WTC11 (cell line): ENCODE measurements at regions not wholly inside any gene's neighbourhood (a gene's known extent, or its start where the extent isn't known, plus 50 kb on each side); places are given as distances from the start of the nearest gene placed in this dataset.

Experiments used
- ATAC-seq: fragments of 200-7000 bp; cut with Tn5 transposase; 2 replicates; pipeline ENCODE4 v1.10.0; 2021; ENCODE audit warnings: mild to moderate bottlenecking, moderate library complexity
- CTCF ChIA-PET: fragments of 300-600 bp; sonication (Branson Sonifier 250); formaldehyde crosslinking; loops from one replicate; lab custom pipeline; 2021; ENCODE audit warnings: antibody characterized with exemption; lab: Charles Lee
- POLR2A ChIA-PET: fragments of 350-600 bp; sonication (Branson Sonifier 250); formaldehyde crosslinking; loops from one replicate; lab custom pipeline; 2021; ENCODE audit warnings: antibody characterized with exemption; lab: Charles Lee
- DNase-seq: peaks from one replicate; pipeline ENCODE4 v3.0.0; 2021; ENCODE audit warnings: low spot score
- H3K27ac Mint-ChIP-seq: 2 replicates; pipeline ENCODE4 v1.8.0; 2021; ENCODE audit warnings: mixed read lengths
- H3K27me3 Mint-ChIP-seq: 2 replicates; pipeline ENCODE4 v1.8.0; 2021; ENCODE audit warnings: low read depth, mild to moderate bottlenecking, moderate library complexity, mixed read lengths
- H3K36me3 Mint-ChIP-seq: 2 replicates; pipeline ENCODE4 v1.8.0; 2021; ENCODE audit warnings: mixed read lengths
- H3K4me1 Mint-ChIP-seq: 2 replicates; pipeline ENCODE4 v1.8.0; 2022; ENCODE audit warnings: mixed read lengths
- H3K4me3 Mint-ChIP-seq: 2 replicates; pipeline ENCODE4 v1.8.0; 2021; ENCODE audit warnings: mild to moderate bottlenecking, moderate library complexity, mixed read lengths
- H3K9me3 Mint-ChIP-seq: 2 replicates; pipeline ENCODE4 v1.8.0; 2021; ENCODE audit warnings: mixed read lengths
- AR ChIP-seq: fragments of 250-450 bp; sonication (Bioruptor Pico); IDR thresholded peaks from 2 replicates; pipeline ENCODE4 v1.9.0; 2021; ENCODE audit warnings: mild to moderate bottlenecking
- CREM ChIP-seq: sonication (generic); formaldehyde crosslinking; IDR thresholded peaks from 2 replicates; pipeline ENCODE4 v1.8.1; 2022; ENCODE audit warnings: mild to moderate bottlenecking, missing genetic modification reagents, moderate library complexity
- ELF4 ChIP-seq: sonication (generic); formaldehyde crosslinking; IDR thresholded peaks from 2 replicates; pipeline ENCODE4 v1.8.1; 2022; ENCODE audit warnings: low read depth, mild to moderate bottlenecking, moderate library complexity, missing genetic modification reagents
- ESRRA ChIP-seq: sonication (generic); formaldehyde crosslinking; IDR thresholded peaks from 2 replicates; pipeline ENCODE4 v1.8.1; 2022; ENCODE audit warnings: mild to moderate bottlenecking, missing genetic modification reagents, borderline replicate concordance
- GRHL2 ChIP-seq: fragments of 250-450 bp; sonication (Bioruptor Pico); IDR thresholded peaks from 2 replicates; pipeline ENCODE4 v1.8.0; 2022; ENCODE audit warnings: mild to moderate bottlenecking, moderate library complexity; ENCODE audit not compliant: insufficient replicate concordance, severe bottlenecking
- KAT7 ChIP-seq: sonication (generic); formaldehyde crosslinking; IDR thresholded peaks from 2 replicates; pipeline ENCODE4 v1.8.1; 2023; ENCODE audit warnings: missing genetic modification reagents, mild to moderate bottlenecking, borderline replicate concordance
- MXD4 ChIP-seq: fragments of 250-450 bp; sonication (Bioruptor Pico); IDR thresholded peaks from 2 replicates; pipeline ENCODE4 v1.8.0; 2021; ENCODE audit warnings: mild to moderate bottlenecking, moderate library complexity, borderline replicate concordance
- MYBL2 ChIP-seq: sonication (generic); formaldehyde crosslinking; IDR thresholded peaks from 2 replicates; pipeline ENCODE4 v1.8.1; 2023; ENCODE audit warnings: mild to moderate bottlenecking, moderate library complexity, missing genetic modification reagents
- NFATC4 ChIP-seq: fragments of 250-450 bp; sonication (Bioruptor Pico); IDR thresholded peaks from 2 replicates; pipeline ENCODE4 v1.9.0; 2021; ENCODE audit warnings: mild to moderate bottlenecking
- NR3C1 ChIP-seq: sonication (generic); formaldehyde crosslinking; conservative IDR thresholded peaks from 2 replicates; pipeline ENCODE4 v1.8.1; 2023; ENCODE audit warnings: low read depth, mild to moderate bottlenecking, missing genetic modification reagents
- PREB ChIP-seq: sonication (generic); formaldehyde crosslinking; IDR thresholded peaks from 2 replicates; pipeline ENCODE4 v1.8.1; 2022; ENCODE audit warnings: mild to moderate bottlenecking, missing genetic modification reagents, moderate library complexity, borderline replicate concordance
- PRRX2 ChIP-seq: fragments of 250-450 bp; sonication (Bioruptor Pico); IDR thresholded peaks from 2 replicates; pipeline ENCODE4 v1.8.0; 2021; ENCODE audit warnings: mild to moderate bottlenecking
- RORB ChIP-seq: fragments of 250-450 bp; sonication (Bioruptor Pico); IDR thresholded peaks from 2 replicates; pipeline ENCODE4 v1.9.0; 2021; ENCODE audit warnings: mild to moderate bottlenecking
- SMAD3 ChIP-seq: sonication (generic); formaldehyde crosslinking; IDR thresholded peaks from 2 replicates; pipeline ENCODE4 v1.8.0; 2022; ENCODE audit warnings: missing genetic modification reagents, mild to moderate bottlenecking, borderline replicate concordance
- SOX15 ChIP-seq: fragments of 250-450 bp; sonication (Bioruptor Pico); IDR thresholded peaks from 2 replicates; pipeline ENCODE4 v1.9.0; 2021; ENCODE audit warnings: mild to moderate bottlenecking
- TEAD4 ChIP-seq: sonication (generic); formaldehyde crosslinking; IDR thresholded peaks from 2 replicates; pipeline ENCODE4 v1.8.0; 2022; ENCODE audit warnings: mild to moderate bottlenecking, missing genetic modification reagents
- TP53 ChIP-seq: sonication (generic); formaldehyde crosslinking; IDR thresholded peaks from 2 replicates; pipeline ENCODE4 v1.8.1; 2023; ENCODE audit warnings: mild to moderate bottlenecking, missing genetic modification reagents
- ZBTB21 ChIP-seq: sonication (generic); formaldehyde crosslinking; IDR thresholded peaks from 2 replicates; pipeline ENCODE4 v1.8.1; 2023; ENCODE audit warnings: mild to moderate bottlenecking, missing genetic modification reagents, borderline replicate concordance
- ZNF263 ChIP-seq: sonication (generic); formaldehyde crosslinking; IDR thresholded peaks from 2 replicates; pipeline ENCODE4 v1.8.1; 2022; ENCODE audit warnings: low read depth, mild to moderate bottlenecking, moderate library complexity, missing genetic modification reagents
- ZNF671 ChIP-seq: fragments of 250-450 bp; sonication (Bioruptor Pico); IDR thresholded peaks from 2 replicates; pipeline ENCODE4 v1.8.0; 2021; ENCODE audit warnings: mild to moderate bottlenecking
- TF ChIP-seq, protein P1 (sequence below): sonication (generic); formaldehyde crosslinking; IDR thresholded peaks from 2 replicates; pipeline ENCODE4 v1.8.1; 2023; ENCODE audit warnings: mild to moderate bottlenecking, missing genetic modification reagents, moderate library complexity
- TF ChIP-seq, protein P2 (sequence below): sonication (generic); formaldehyde crosslinking; IDR thresholded peaks from 2 replicates; pipeline ENCODE4 v1.8.0; 2022; ENCODE audit warnings: missing genetic modification reagents
- TF ChIP-seq, protein P3 (sequence below): fragments of 250-450 bp; sonication (Bioruptor Pico); conservative IDR thresholded peaks from 2 replicates; pipeline ENCODE4 v1.9.0; 2021; ENCODE audit warnings: mild to moderate bottlenecking

- no peak for ATAC-seq
- no peak for TF ChIP-seq PREB
- TF ChIP-seq, protein P1, sequence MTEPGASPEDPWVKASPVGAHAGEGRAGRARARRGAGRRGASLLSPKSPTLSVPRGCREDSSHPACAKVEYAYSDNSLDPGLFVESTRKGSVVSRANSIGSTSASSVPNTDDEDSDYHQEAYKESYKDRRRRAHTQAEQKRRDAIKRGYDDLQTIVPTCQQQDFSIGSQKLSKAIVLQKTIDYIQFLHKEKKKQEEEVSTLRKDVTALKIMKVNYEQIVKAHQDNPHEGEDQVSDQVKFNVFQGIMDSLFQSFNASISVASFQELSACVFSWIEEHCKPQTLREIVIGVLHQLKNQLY (CRISPR knock-in tag): no peak
- TF ChIP-seq NR3C1 (CRISPR knock-in tag): no peak
- TF ChIP-seq, protein P2, sequence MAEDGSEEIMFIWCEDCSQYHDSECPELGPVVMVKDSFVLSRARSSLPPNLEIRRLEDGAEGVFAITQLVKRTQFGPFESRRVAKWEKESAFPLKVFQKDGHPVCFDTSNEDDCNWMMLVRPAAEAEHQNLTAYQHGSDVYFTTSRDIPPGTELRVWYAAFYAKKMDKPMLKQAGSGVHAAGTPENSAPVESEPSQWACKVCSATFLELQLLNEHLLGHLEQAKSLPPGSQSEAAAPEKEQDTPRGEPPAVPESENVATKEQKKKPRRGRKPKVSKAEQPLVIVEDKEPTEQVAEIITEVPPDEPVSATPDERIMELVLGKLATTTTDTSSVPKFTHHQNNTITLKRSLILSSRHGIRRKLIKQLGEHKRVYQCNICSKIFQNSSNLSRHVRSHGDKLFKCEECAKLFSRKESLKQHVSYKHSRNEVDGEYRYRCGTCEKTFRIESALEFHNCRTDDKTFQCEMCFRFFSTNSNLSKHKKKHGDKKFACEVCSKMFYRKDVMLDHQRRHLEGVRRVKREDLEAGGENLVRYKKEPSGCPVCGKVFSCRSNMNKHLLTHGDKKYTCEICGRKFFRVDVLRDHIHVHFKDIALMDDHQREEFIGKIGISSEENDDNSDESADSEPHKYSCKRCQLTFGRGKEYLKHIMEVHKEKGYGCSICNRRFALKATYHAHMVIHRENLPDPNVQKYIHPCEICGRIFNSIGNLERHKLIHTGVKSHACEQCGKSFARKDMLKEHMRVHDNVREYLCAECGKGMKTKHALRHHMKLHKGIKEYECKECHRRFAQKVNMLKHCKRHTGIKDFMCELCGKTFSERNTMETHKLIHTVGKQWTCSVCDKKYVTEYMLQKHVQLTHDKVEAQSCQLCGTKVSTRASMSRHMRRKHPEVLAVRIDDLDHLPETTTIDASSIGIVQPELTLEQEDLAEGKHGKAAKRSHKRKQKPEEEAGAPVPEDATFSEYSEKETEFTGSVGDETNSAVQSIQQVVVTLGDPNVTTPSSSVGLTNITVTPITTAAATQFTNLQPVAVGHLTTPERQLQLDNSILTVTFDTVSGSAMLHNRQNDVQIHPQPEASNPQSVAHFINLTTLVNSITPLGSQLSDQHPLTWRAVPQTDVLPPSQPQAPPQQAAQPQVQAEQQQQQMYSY (CRISPR knock-in tag): no peak
- no peak for TF ChIP-seq MXD4 (CRISPR knock-in tag)
- TF ChIP-seq ZNF263 (CRISPR knock-in tag): no peak
- no peak for TF ChIP-seq MYBL2 (CRISPR knock-in tag)
- no peak for TF ChIP-seq KAT7 (CRISPR knock-in tag)
- no peak for TF ChIP-seq NFATC4
- no peak for TF ChIP-seq ZNF671
- TF ChIP-seq PRRX2 (CRISPR knock-in tag): no peak
- TF ChIP-seq ZBTB21 (CRISPR knock-in tag): no peak
- no peak for TF ChIP-seq RORB (CRISPR knock-in tag)
- no peak for TF ChIP-seq SOX15 (CRISPR knock-in tag)
- POLR2A ChIA-PET: interaction anchor here (1.0 kb wide), 1 partner anchor 326 kb away, joined by 3 read pairs; no protein-coding TSS in a partner anchor
- Mint-ChIP-seq H3K4me3 (no peak overlapping the region), H3K36me3 (no peaks in the 10 kb centered on the region), H3K27me3 (no peaks in the 10 kb centered on the region), H3K9me3 (no peaks in the 10 kb centered on the region), H3K4me1 (peaks cover 11% of the 10 kb centered on the region), H3K27ac (no peak overlapping the region)
- no peak for DNase-seq
- CTCF ChIA-PET: interaction anchor here (0.5 to 2.7 kb wide), 2 partner anchors 162 to 249 kb away, joined by 4 to 10 read pairs; no protein-coding TSS in a partner anchor
Measured at GRCh38 chr12:94712815-94713515, 62.6 kb upstream of the TMCC3 start.

- ChIA-PET POLR2A (interaction anchor here (0.7 kb wide), 1 partner anchor 124 kb away, joined by 7 read pairs; no protein-coding TSS in a partner anchor), CTCF (interaction anchor here (0.5 to 2.3 kb wide), 19 partner anchors 9 to 341 kb away, joined by 3 to 27 read pairs (median 3); no protein-coding TSS in a partner anchor)
- peaks cover 2% of the 10 kb centered on the region; the same call in 1 of the 2 replicates for H3K4me1 Mint-ChIP-seq
- peak; percentile 49 for DNase-seq
- TF ChIP-seq GRHL2 (CRISPR knock-in tag) (no peak), ELF4 (CRISPR knock-in tag) (no peak)
- ATAC-seq: peak; percentile 84
- no peak overlapping the region for H3K4me3 Mint-ChIP-seq
- H3K27ac Mint-ChIP-seq: no peak overlapping the region
- H3K27me3 Mint-ChIP-seq: no peaks in the 10 kb centered on the region
- H3K36me3 Mint-ChIP-seq: no peaks in the 10 kb centered on the region
- H3K9me3 Mint-ChIP-seq: no peaks in the 10 kb centered on the region
Measured at GRCh38 chr12:94710933-94711332, 60.6 kb upstream of the TMCC3 start.

- CTCF ChIA-PET: no interaction called here
- ATAC-seq: no peak
- no peak for TF ChIP-seq TEAD4 (CRISPR knock-in tag)
- no peak for TF ChIP-seq TP53 (CRISPR knock-in tag)
- TF ChIP-seq ESRRA: no peak
- TF ChIP-seq, protein P3, sequence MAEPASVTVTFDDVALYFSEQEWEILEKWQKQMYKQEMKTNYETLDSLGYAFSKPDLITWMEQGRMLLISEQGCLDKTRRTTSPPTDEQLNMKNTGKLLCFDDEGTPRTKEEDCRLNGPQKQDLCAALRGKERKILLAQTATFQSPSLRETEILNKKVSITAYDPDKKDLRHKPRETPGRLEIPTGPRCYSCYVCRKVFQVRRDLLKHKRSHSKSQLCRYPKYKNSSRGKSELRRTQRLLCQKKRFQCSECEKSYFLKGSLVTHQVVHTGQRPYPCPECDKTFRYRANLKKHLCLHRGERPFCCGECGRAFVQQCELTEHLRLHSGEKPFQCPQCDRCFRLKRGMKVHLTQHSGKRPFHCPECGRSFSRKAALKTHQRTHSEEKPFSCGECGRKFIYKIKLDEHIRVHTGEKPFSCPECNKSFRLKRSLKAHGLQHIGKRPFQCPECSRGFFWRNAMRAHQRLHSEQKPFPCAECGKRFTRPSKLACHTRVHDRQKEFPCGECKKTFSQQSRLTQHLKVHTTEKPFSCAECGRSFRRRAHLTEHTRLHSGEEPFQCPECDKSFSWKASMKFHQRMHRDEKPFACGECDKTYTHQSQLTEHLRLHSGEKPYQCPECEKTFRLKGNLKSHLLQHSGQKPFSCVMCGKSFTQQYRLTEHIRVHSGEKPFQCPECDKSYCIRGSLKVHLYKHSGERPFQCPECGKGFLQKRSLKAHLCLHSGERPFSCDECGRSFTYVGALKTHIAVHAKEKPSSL (CRISPR knock-in tag): no peak
- TF ChIP-seq AR (CRISPR knock-in tag): no peak
- no peak for TF ChIP-seq SMAD3 (CRISPR knock-in tag)
- no peak for TF ChIP-seq CREM (CRISPR knock-in tag)
Measured at GRCh38 chr12:94707892-94708291, 57.5 kb upstream of the TMCC3 start.

More at GRCh38 chr12:94707892-94708291, 57.5 kb upstream of the TMCC3 start:
- Mint-ChIP-seq H3K4me3 (no peak overlapping the region), H3K27me3 (no peaks in the 10 kb centered on the region), H3K27ac (no peak overlapping the region), H3K4me1 (peaks cover 2% of the 10 kb centered on the region; the same call in 1 of the 2 replicates), H3K36me3 (no peaks in the 10 kb centered on the region), H3K9me3 (no peaks in the 10 kb centered on the region)
- POLR2A ChIA-PET: no interaction called here
- DNase-seq: no peak
